VCaP (cell line): ENCODE measurements at regions not wholly inside any gene's neighbourhood (a gene's known extent, or its start where the extent isn't known, plus 50 kb on each side); places are given as distances from the start of the nearest gene placed in this dataset.

Source experiments
- H3K27ac ChIP-seq: fragments of 450-650 bp; 2 replicates; pipeline ENCODE4 v1.5.1; 2017
- TF ChIP-seq, protein P1 (sequence below): fragments of 450-650 bp; conservative IDR thresholded peaks from 2 replicates; pipeline ENCODE4 v1.5.1; 2017; ENCODE audit warnings: mild to moderate bottlenecking, moderate library complexity

DNA sequence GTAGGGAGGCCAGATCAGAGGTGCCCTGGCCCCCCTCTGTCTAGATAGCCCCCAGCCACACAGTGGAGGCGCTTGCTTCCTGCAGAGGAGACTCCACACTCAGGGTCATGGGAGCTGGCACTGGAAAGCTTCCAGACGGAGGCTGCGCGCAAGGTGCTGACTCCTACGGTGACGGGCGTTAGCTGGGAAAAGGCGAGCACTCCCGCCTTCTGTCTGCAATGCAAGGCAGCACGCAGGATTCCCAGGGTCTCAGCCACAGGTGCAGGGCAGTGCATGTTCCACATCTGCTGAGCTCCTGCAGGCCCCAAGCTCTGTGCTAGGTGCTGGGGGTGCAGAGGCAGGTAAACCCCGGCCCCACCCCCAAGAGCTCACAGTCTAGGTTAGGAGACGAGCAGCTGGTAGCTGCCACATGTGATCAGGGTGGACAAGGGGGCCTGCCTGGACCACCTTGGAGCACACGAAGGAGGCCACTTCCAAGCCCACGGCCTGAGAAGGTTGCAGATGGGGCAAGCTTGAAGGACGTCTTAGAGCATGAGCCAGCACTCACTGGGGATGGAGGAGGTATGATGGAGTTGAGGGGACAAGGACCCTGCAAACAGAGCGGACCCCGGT, 310.9 kb upstream of the DIO3 start:
- TF ChIP-seq, protein P1, sequence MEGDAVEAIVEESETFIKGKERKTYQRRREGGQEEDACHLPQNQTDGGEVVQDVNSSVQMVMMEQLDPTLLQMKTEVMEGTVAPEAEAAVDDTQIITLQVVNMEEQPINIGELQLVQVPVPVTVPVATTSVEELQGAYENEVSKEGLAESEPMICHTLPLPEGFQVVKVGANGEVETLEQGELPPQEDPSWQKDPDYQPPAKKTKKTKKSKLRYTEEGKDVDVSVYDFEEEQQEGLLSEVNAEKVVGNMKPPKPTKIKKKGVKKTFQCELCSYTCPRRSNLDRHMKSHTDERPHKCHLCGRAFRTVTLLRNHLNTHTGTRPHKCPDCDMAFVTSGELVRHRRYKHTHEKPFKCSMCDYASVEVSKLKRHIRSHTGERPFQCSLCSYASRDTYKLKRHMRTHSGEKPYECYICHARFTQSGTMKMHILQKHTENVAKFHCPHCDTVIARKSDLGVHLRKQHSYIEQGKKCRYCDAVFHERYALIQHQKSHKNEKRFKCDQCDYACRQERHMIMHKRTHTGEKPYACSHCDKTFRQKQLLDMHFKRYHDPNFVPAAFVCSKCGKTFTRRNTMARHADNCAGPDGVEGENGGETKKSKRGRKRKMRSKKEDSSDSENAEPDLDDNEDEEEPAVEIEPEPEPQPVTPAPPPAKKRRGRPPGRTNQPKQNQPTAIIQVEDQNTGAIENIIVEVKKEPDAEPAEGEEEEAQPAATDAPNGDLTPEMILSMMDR: no peak
- H3K27ac ChIP-seq: no peak overlapping the region

DNA sequence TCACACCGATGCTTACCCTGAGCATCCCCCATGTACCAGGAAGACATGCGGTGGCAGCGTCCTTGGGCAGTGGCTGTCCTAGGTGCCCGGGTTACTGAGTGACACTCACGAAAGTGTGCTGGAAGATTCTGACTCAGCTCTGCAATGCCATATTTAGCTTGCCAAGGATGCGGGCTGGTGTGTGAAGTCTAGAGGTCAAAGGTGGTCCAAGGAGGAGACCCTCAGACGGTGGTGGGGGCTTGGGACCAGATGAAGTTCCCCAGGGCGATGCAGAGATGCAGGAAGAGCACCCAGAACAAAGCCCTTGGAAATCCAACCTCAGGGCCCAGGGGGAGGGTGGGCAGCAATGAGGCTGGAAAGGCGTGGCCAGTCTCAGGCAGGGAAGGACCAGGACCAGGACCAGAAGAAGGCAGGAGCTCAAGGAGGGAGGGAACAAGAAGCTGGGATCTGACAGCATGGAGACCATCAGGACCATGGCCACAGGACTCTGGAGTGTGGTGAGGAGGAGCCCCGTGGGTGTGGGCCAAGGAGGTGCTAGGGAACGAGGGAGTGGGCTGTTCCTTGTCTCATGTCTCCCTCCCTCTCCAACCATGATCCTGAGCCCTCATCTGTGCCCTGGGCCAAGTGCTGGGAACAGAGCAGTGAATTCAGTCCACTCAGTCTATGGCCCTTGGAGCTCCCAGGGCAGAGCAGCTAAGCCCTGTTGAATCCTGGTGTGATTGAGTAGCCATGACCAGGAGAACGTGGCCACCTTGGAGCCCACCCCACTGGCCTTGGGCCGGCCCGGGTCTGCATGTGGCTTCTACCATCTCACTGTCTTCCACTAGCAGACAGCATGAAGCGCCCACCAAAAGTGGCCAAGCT, 310.1 kb upstream of the DIO3 start:
- H3K27ac ChIP-seq: no peak overlapping the region
- TF ChIP-seq, protein P1: no peak

DNA sequence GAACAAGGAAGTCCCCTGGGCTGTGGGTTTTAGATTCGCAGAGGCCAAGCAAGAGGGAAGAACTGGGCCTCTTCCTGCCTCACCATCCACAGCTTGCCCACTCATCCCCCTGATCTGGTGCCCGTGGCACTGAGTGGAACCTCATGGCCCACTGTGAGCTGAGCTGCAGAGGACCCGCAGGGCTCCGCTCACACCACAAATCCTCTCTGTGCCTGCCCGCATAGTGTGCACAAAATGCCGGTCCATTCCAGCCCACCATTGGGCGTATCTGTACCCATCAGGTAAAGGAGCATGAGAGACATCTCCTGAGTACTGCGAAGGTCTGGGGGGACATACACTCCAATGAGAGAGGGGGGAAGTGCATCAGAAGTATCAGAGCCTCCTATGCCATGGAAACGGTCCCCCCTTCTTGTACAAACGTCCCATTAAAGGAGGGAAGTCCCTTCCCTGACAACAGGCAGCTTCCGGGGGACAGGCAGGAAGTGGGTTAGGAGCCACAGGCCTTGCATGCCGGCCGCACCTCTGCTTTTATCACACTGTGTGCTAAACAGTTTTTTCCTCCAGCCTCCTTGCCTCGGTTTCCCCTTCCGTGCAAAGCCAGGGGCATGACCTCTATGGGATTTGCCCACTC, 309.4 kb upstream of the DIO3 start:
- H3K27ac ChIP-seq: no peak overlapping the region
- TF ChIP-seq, protein P1: no peak

DNA sequence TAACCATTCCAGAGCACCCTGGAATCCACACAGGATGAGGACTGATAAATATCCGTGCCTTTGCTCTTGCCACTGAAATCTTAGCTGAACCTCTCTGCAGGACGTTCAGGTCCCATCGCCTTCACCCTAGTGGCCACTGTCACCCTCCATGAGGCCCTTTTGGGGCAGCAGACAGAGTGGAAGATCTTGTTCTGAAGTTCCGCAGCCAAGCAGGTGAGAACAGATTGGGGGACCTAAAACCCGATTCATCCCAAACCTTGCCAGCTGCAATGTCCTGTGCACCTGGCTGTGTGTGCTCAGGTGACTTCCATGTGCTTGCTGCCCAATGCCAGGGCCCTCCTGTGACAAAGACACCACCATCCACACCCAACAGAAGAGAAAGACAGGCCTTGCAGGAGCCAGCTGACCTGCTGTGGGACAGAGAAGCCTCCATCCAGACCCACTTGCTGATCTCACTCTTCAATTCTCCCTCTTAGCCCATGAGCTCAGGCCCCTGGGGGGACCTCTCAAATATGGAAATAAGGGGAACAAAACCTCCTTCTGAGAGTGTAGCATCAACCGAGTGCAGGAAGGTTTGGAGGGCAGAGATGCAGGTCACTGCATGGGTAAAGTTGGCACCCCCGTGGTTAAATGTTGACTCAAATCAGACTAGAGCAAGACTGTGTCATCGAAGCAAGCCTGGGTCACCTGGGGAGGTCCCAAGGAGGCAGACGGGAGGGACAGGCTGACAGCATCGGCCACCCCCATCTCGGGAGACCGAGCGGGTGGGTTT, 308.7 kb upstream of the DIO3 start:
- H3K27ac ChIP-seq: no peak overlapping the region

DNA sequence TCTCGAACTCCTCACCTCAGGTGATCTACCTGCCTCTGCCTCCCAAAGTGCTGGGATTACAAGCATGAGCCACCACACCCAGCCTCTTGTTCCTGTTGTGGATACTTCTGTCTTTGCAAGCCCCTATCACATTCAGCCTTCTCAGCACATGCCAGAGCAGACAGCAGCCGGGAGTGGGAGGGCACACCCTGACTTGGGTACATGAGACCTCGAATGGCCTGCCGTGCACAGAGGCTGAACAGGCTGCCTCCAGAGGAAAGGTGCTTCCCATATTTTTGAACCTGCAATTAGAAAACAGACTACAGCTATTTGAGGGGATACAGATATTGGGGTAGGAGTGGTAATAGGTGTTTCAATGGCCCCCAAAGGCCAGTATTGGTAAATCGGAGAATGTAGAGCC, 307.3 kb upstream of the DIO3 start:
- no peak overlapping the region for H3K27ac ChIP-seq
- TF ChIP-seq, protein P1: no peak

More for the DNA sequence above, 308.7 kb upstream of the DIO3 start:
- TF ChIP-seq, protein P1: no peak

DNA sequence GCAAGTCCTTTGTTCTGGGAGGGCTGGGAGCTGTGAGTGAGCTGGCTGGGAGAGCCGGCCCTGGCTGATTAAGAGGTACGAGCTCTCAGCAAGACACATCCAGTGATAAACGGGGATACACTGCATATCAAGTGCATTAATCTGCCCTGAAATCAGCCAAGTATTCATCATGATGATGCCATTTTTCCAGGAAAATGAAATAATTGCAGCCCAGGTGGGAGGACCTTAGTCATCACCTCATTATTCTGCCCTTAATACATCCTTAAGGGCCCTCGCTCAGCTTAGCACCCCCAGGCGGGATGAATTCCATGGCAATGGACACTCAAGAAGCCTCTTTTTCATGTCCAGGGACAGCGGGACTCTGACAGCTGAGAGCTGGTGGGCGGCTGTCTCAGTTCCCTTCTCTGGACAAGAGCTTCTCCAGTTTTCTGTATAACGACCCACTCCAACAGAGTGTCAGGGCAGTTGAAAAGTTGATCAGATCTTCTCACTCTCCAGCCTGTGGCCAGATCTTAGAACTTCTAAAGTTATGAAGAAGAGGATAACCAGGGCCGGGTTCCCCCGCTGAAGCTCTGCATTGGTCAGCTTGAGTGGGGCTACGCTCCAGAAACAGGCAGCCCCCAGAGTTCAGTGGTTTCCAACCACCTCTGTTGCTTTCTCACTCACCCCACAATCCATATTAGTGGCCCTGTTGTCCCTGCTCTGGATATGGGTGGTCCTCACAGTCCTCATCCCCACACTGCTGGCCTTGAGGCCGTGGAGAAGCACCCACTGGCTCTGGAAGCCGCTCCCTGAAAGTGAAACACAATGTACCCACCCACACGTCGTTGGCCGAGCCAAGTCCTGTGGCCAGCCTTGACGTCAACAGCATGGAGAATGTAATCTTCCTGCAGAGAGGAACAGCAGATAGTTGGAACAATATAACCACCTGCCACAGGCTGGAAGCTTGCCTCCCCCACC, 306.2 kb upstream of the DIO3 start:
- TF ChIP-seq, protein P1: no peak
- no peak overlapping the region for H3K27ac ChIP-seq
